Stomach (tissue), 8 donors: ENCODE measurements at regions not wholly inside any gene's neighbourhood (a gene's known extent, or its start where the extent isn't known, plus 50 kb on each side); places are given as distances from the start of the nearest gene placed in this dataset.

Source experiments
- DNase-seq, 2 donors: peaks; one replicate each; pipeline versions ENCODE4 v3.0.0 to v3.0.0-alpha.2; 2013 to 2019
- H3K27ac ChIP-seq, 5 donors: fragments of 200-600 bp in 4 of 5; sonication (generic) in 4 of 5; one replicate each; pipeline ENCODE4 v1.5.1; 2013 to 2019; ENCODE audit warnings: mild to moderate bottlenecking in 1 of 5, moderate library complexity in 1 of 5
- H3K27me3 ChIP-seq, 3 donors: fragments of 200-600 bp; sonication (generic); one replicate each; pipeline ENCODE4 v1.5.1; 2017 to 2019; ENCODE audit warnings: mixed run types in 1 of 3
- H3K36me3 ChIP-seq, 4 donors: fragments of 200-600 bp; sonication (generic); 1 replicate in 3 of 4; 2 replicates in 1 of 4; pipeline ENCODE4 v1.5.1; 2016 to 2019
- H3K4me1 ChIP-seq, 4 donors: fragments of 200-600 bp; sonication (generic); one replicate each; pipeline ENCODE4 v1.5.1; 2016 to 2019
- H3K4me3 ChIP-seq, 4 donors: fragments of 200-600 bp; sonication (generic) in 3 of 4; one replicate each; pipeline ENCODE4 v1.5.1; 2016 to 2019; ENCODE audit warnings: mild to moderate bottlenecking in 1 of 4
- H3K9me3 ChIP-seq, 4 donors: fragments of 200-600 bp; sonication (generic); one replicate each; pipeline ENCODE4 v1.5.1; 2016 to 2019
- CTCF ChIP-seq, 7 experiments: fragments of 450-650 bp in 4 of 7; fragments of 200-600 bp in 3 of 7; sonication (generic) in 3 of 7; IDR thresholded peaks; one replicate each; pipeline ENCODE4 v1.5.1; 2016 to 2019; ENCODE audit warnings: antibody characterized with exemption in 7 of 7, control low read depth in 2 of 7, mild to moderate bottlenecking in 1 of 7
- EP300 ChIP-seq: sonication (generic); formaldehyde crosslinking; IDR thresholded peaks from one replicate; pipeline ENCODE4 v1.6.1; 2017; ENCODE audit warnings: antibody characterized with exemption
- POLR2A ChIP-seq, 4 donors: fragments of 450-650 bp; IDR thresholded peaks; one replicate each; pipeline ENCODE4 v1.6.1; 2016; ENCODE audit warnings: antibody characterized with exemption in 4 of 4, control low read depth in 2 of 4, mild to moderate bottlenecking in 1 of 4, moderate library complexity in 1 of 4
- POLR2AphosphoS5 ChIP-seq, 3 donors: sonication (generic); formaldehyde crosslinking; IDR thresholded peaks; one replicate each; pipeline ENCODE4 v1.6.1; 2016; ENCODE audit warnings: antibody characterized with exemption in 3 of 3
- WGBS, 5 donors: extraction: QIAGEN DNeasy Blood & Tissue Kit in 3 of 5; methylation state at CpG; one replicate each; pipeline versions ENCODE4 v1.1.5 to v1.1.7; 2013 to 2018; 5-methylcytosine and 5-hydroxymethylcytosine counted together
- intact Hi-C: fragments of 100-400 bp; cut with DNase I; formaldehyde crosslinking; loops from one replicate; pipeline ENCODE4 v1.15.1; 2023; ENCODE audit warnings: low total_unique reads
- donor health status: healthy with polysubstance abuse.
- donor health status: Bipolar disorder and iron deficiency.
- donor health status: healthy.

GRCh38 chr9:109894921-109895758 lies 115.1 kb downstream of the PALM2AKAP2 start:
- Histone ChIP-seq H3K36me3 (no peaks in the 10 kb centered on the region), H3K4me3 (no peak overlapping the region), H3K4me1 (no peaks in the 10 kb centered on the region), H3K27me3 (no peaks in the 10 kb centered on the region), H3K9me3 (no peaks in the 10 kb centered on the region), H3K27ac (no peak overlapping the region)
- WGBS, 5 donors, result 46 to 60% (median 57%) methylated on average over 6 of the region's 6 CpGs
- intact Hi-C loops, result no loop called here
- peak in 1 of 2 donors; percentile 35 for DNase-seq
- TF ChIP-seq POLR2A (IDR thresholded peaks at IDR 0.05) (no peak), POLR2AphosphoS5 (IDR thresholded peaks at IDR 0.05) (peak in 1 of 3 donors; percentile 38), EP300 (no peak)

- H3K9me3 ChIP-seq, result no peaks in the 10 kb centered on the region
- peaks cover 0 to 11% (median 3%) of the 10 kb centered on the region in 4 donors for H3K4me1 ChIP-seq
- no peak overlapping the region for H3K4me3 ChIP-seq
- no peak for DNase-seq
- no peak for TF ChIP-seq EP300
- no peak for TF ChIP-seq POLR2AphosphoS5 (IDR thresholded peaks at IDR 0.05)
- no peak for TF ChIP-seq CTCF (IDR thresholded peaks at IDR 0.05)
- TF ChIP-seq POLR2A (IDR thresholded peaks at IDR 0.05), result no peak
- H3K27ac ChIP-seq, result no peak overlapping the region
- WGBS, 5 donors, result 45 to 50% (median 50%) methylated on average over 3 of the region's 3 CpGs
- intact Hi-C loops, result loop anchor here (5.0 kb wide), 2 partner anchors 161 to 251 kb away; no protein-coding TSS in a partner anchor
- no peaks in the 10 kb centered on the region for H3K27me3 ChIP-seq
- no peaks in the 10 kb centered on the region for H3K36me3 ChIP-seq
Observed at GRCh38 chr9:109901201-109901600, 121.2 kb downstream of the PALM2AKAP2 start.

- peak in 5 of 7 experiments; percentile 59 to 86 (median 68) for TF ChIP-seq CTCF (IDR thresholded peaks at IDR 0.05)
- TF ChIP-seq POLR2AphosphoS5 (IDR thresholded peaks at IDR 0.05), result peak in 1 of 3 donors; percentile 46
- no peak for TF ChIP-seq POLR2A (IDR thresholded peaks at IDR 0.05)
- Histone ChIP-seq H3K27ac (no peak overlapping the region), H3K9me3 (no peaks in the 10 kb centered on the region), H3K4me1 (peaks cover 0 to 31% (median 9%) of the 10 kb centered on the region in 4 donors), H3K4me3 (no peak overlapping the region), H3K36me3 (no peaks in the 10 kb centered on the region), H3K27me3 (no peaks in the 10 kb centered on the region)
- intact Hi-C loops, result loop anchor here (5.0 kb wide), 2 partner anchors 159 to 249 kb away; no protein-coding TSS in a partner anchor
- WGBS, 5 donors, result 1 to 6% (median 3%) methylated on average over 2 of the region's 2 CpGs
- DNase-seq, result peak; percentile 57 to 90
Observed at GRCh38 chr9:109903515-109904138, 123.6 kb downstream of the PALM2AKAP2 start.

- no peaks in the 10 kb centered on the region for H3K27me3 ChIP-seq
- no peaks in the 10 kb centered on the region for H3K36me3 ChIP-seq
- no peak for DNase-seq
- no peak for TF ChIP-seq EP300
- TF ChIP-seq POLR2AphosphoS5 (IDR thresholded peaks at IDR 0.05), result no peak
- TF ChIP-seq POLR2A (IDR thresholded peaks at IDR 0.05), result no peak
- no peak for TF ChIP-seq CTCF (IDR thresholded peaks at IDR 0.05)
- no peak overlapping the region for H3K4me3 ChIP-seq
- H3K9me3 ChIP-seq, result no peaks in the 10 kb centered on the region
- no peak overlapping the region for H3K27ac ChIP-seq
- WGBS, 5 donors, result 67 to 85% (median 80%) methylated on average over 5 of the region's 5 CpGs
- intact Hi-C loops, result loop anchor here (5.0 kb wide), 2 partner anchors 158 to 248 kb away; no protein-coding TSS in a partner anchor
- peaks cover 0 to 32% (median 9%) of the 10 kb centered on the region in 4 donors for H3K4me1 ChIP-seq
Observed at GRCh38 chr9:109904666-109905065, 124.7 kb downstream of the PALM2AKAP2 start.
